ENCODE measurements at regions not wholly inside any gene's neighbourhood (a gene's known extent, or its start where the extent isn't known, plus 50 kb on each side); places are given as distances from the start of the nearest gene placed in this dataset.

- H3K27ac ChIP-seq (ENCODE audit: low read depth in 2 of 2, low read length in 2 of 2): no peak overlapping the region
- no peak for DNase-seq
Observed at GRCh38 chr2:106649306-106649705, 162.1 kb downstream of the CD8B2 start.

GRCh38 chr2:106653465-106653864 is 166.3 kb downstream of the CD8B2 start:
- H3K9ac ChIP-seq (ENCODE audit: low read length in 3 of 3): no peak overlapping the region
- H3K27ac ChIP-seq (ENCODE audit: low read depth in 2 of 2, low read length in 2 of 2): no peak overlapping the region
- H3K4me3 ChIP-seq (ENCODE audit: low read length in 3 of 3): no peak overlapping the region
- no peak for FAIRE-seq
- no peaks in the 10 kb centered on the region for H3K36me3 ChIP-seq (ENCODE audit: control insufficient read depth in 2 of 3, insufficient read depth in 3 of 3, low read length in 3 of 3)
- peaks cover 0 to 6% (median 0%) of the 10 kb centered on the region in 3 donors for H3K9me3 ChIP-seq (ENCODE audit: control insufficient read depth in 2 of 3, insufficient read depth in 1 of 3, low read length in 3 of 3)
- no peaks in the 10 kb centered on the region for H3K4me1 ChIP-seq (ENCODE audit: control insufficient read depth in 2 of 3, insufficient read depth in 2 of 3, low read depth in 1 of 3, low read length in 3 of 3)
- intact Hi-C loops (cut with DNase I): no loop called here
- no peak for DNase-seq
- TF ChIP-seq CTCF (IDR thresholded peaks at IDR 0.05; ENCODE audit: borderline replicate concordance, extremely low read depth, insufficient read depth): no peak
- no peaks in the 10 kb centered on the region for H3K27me3 ChIP-seq (ENCODE audit: control insufficient read depth, insufficient read depth, low read length)

More at GRCh38 chr2:106649306-106649705, 162.1 kb downstream of the CD8B2 start:
- H3K9ac ChIP-seq (ENCODE audit: low read length in 3 of 3): no peak overlapping the region
- H3K4me1 ChIP-seq (ENCODE audit: control insufficient read depth in 2 of 3, insufficient read depth in 2 of 3, low read depth in 1 of 3, low read length in 3 of 3): no peaks in the 10 kb centered on the region
- intact Hi-C loops (cut with DNase I): loop anchor here (10.0 kb wide), 1 partner anchor 1015 kb away; no protein-coding TSS in a partner anchor
- H3K4me3 ChIP-seq (ENCODE audit: low read length in 3 of 3): no peak overlapping the region
- H3K9me3 ChIP-seq (ENCODE audit: control insufficient read depth in 2 of 3, insufficient read depth in 1 of 3, low read length in 3 of 3): no peaks in the 10 kb centered on the region
- FAIRE-seq: no peak
- H3K36me3 ChIP-seq (ENCODE audit: control insufficient read depth in 2 of 3, insufficient read depth in 3 of 3, low read length in 3 of 3): no peaks in the 10 kb centered on the region
- H3K27me3 ChIP-seq (ENCODE audit: control insufficient read depth, insufficient read depth, low read length): no peaks in the 10 kb centered on the region
- no peak for TF ChIP-seq CTCF (IDR thresholded peaks at IDR 0.05; ENCODE audit: borderline replicate concordance, extremely low read depth, insufficient read depth)

- Histone ChIP-seq H3K27ac (ENCODE audit: low read depth in 2 of 2, low read length in 2 of 2) (no peak overlapping the region), H3K4me3 (ENCODE audit: low read length in 3 of 3) (no peak overlapping the region), H3K9ac (ENCODE audit: low read length in 3 of 3) (no peak overlapping the region), H3K27me3 (ENCODE audit: control insufficient read depth, insufficient read depth, low read length) (no peaks in the 10 kb centered on the region), H3K36me3 (ENCODE audit: control insufficient read depth in 2 of 3, insufficient read depth in 3 of 3, low read length in 3 of 3) (no peaks in the 10 kb centered on the region), H3K4me1 (ENCODE audit: control insufficient read depth in 2 of 3, insufficient read depth in 2 of 3, low read depth in 1 of 3, low read length in 3 of 3) (no peaks in the 10 kb centered on the region), H3K9me3 (ENCODE audit: control insufficient read depth in 2 of 3, insufficient read depth in 1 of 3, low read length in 3 of 3) (peaks cover 0 to 6% (median 0%) of the 10 kb centered on the region in 3 donors)
- FAIRE-seq: no peak
- DNase-seq: no peak
- intact Hi-C loops (cut with DNase I): no loop called here
- no peak for TF ChIP-seq CTCF (IDR thresholded peaks at IDR 0.05; ENCODE audit: borderline replicate concordance, extremely low read depth, insufficient read depth)
Observed at GRCh38 chr2:106658616-106659015, 171.5 kb downstream of the CD8B2 start.

- FAIRE-seq (no peak), DNase-seq (no peak)
- intact Hi-C loops (cut with DNase I): no loop called here
- H3K27ac ChIP-seq (ENCODE audit: low read depth in 2 of 2, low read length in 2 of 2): no peak overlapping the region
- TF ChIP-seq CTCF (IDR thresholded peaks at IDR 0.05; ENCODE audit: borderline replicate concordance, extremely low read depth, insufficient read depth): no peak
- no peaks in the 10 kb centered on the region for H3K9me3 ChIP-seq (ENCODE audit: control insufficient read depth in 2 of 3, insufficient read depth in 1 of 3, low read length in 3 of 3)
- no peaks in the 10 kb centered on the region for H3K27me3 ChIP-seq (ENCODE audit: control insufficient read depth, insufficient read depth, low read length)
- H3K36me3 ChIP-seq (ENCODE audit: control insufficient read depth in 2 of 3, insufficient read depth in 3 of 3, low read length in 3 of 3): no peaks in the 10 kb centered on the region
- H3K4me3 ChIP-seq (ENCODE audit: low read length in 3 of 3): no peak overlapping the region
- H3K4me1 ChIP-seq (ENCODE audit: control insufficient read depth in 2 of 3, insufficient read depth in 2 of 3, low read depth in 1 of 3, low read length in 3 of 3): no peaks in the 10 kb centered on the region
- no peak overlapping the region for H3K9ac ChIP-seq (ENCODE audit: low read length in 3 of 3)
Observed at GRCh38 chr2:106664669-106665068, 177.5 kb downstream of the CD8B2 start.
